HT-29 (cell line): ENCODE measurements at regions not wholly inside any gene's neighbourhood (a gene's known extent, or its start where the extent isn't known, plus 50 kb on each side); places are given as distances from the start of the nearest gene placed in this dataset.

Experiments used
- DNase-seq: peaks from one replicate; pipeline ENCODE4 v3.0.0-alpha.2; 2015; ENCODE audit warnings: low spot score

- no peak for DNase-seq
Observed at GRCh38 chr6:117168296-117169063, 96.9 kb upstream of the VGLL2 start.

GRCh38 chr6:117169064-117169665 lies 96.2 kb upstream of the VGLL2 start:
- no peak for DNase-seq

- no peak for DNase-seq
Observed at GRCh38 chr6:117169781-117170281, 95.5 kb upstream of the VGLL2 start.

- no peak for DNase-seq
Observed at GRCh38 chr6:117174835-117175360, 90.5 kb upstream of the VGLL2 start.

- DNase-seq: peak; percentile 33
Observed at GRCh38 chr6:117188627-117189201, 76.6 kb upstream of the VGLL2 start.

- no peak for DNase-seq
Observed at GRCh38 chr6:117191009-117191408, 74.3 kb upstream of the VGLL2 start.

- no peak for DNase-seq
Observed at GRCh38 chr6:117191448-117191847, 73.9 kb upstream of the VGLL2 start.

- no peak for DNase-seq
Observed at GRCh38 chr6:117194271-117194670, 71.1 kb upstream of the VGLL2 start.

- DNase-seq: no peak
Observed at GRCh38 chr6:117194978-117195377, 70.4 kb upstream of the VGLL2 start.

- DNase-seq: no peak
Observed at GRCh38 chr6:117195728-117196127, 69.6 kb upstream of the VGLL2 start.

- DNase-seq: no peak
Observed at GRCh38 chr6:117200067-117200466, 65.3 kb upstream of the VGLL2 start.

- DNase-seq: no peak
Observed at GRCh38 chr6:117204903-117205302, 60.5 kb upstream of the VGLL2 start.

- no peak for DNase-seq
Observed at GRCh38 chr6:117205876-117206275, 59.5 kb upstream of the VGLL2 start.

- no peak for DNase-seq
Observed at GRCh38 chr6:117206522-117206921, 58.8 kb upstream of the VGLL2 start.

GRCh38 chr6:117206944-117207687 lies 58.2 kb upstream of the VGLL2 start:
- DNase-seq: peak; percentile 11

GRCh38 chr6:117210279-117210678 lies 55.1 kb upstream of the VGLL2 start:
- no peak for DNase-seq

GRCh38 chr6:117215353-117216090 lies 49.8 kb upstream of the VGLL2 start:
- no peak for DNase-seq
